22Rv1 (cell line): ENCODE measurements at regions not wholly inside any gene's neighbourhood (a gene's known extent, or its start where the extent isn't known, plus 50 kb on each side); places are given as distances from the start of the nearest gene placed in this dataset.

Source experiments
- H3K27ac ChIP-seq: fragments of 450-650 bp; 2 replicates; pipeline ENCODE4 v1.5.1; 2017
- CTCF ChIP-seq: fragments of 450-650 bp; IDR thresholded peaks from 2 replicates; pipeline ENCODE4 v1.5.1; 2017; ENCODE audit warnings: mild to moderate bottlenecking
- ZFX ChIP-seq: fragments of 450-650 bp; IDR thresholded peaks from 2 replicates; pipeline ENCODE4 v1.6.1; 2017; ENCODE audit warnings: antibody characterized with exemption, borderline replicate concordance

GRCh38 chr18:10052871-10053270 is 139.1 kb downstream of the VAPA start:
- TF ChIP-seq CTCF (no peak), ZFX (no peak)
- no peak overlapping the region for H3K27ac ChIP-seq

GRCh38 chr18:10053861-10054260 is 140.0 kb downstream of the VAPA start:
- H3K27ac ChIP-seq, result no peak overlapping the region
- TF ChIP-seq CTCF, result no peak
- no peak for TF ChIP-seq ZFX

GRCh38 chr18:10054366-10054765 is 140.6 kb downstream of the VAPA start:
- TF ChIP-seq ZFX (no peak), CTCF (no peak)
- no peak overlapping the region for H3K27ac ChIP-seq

- H3K27ac ChIP-seq, result no peak overlapping the region
- TF ChIP-seq ZFX (no peak), CTCF (no peak)
Observed at GRCh38 chr18:10055125-10055750, 141.4 kb downstream of the VAPA start.

GRCh38 chr18:10056506-10056905 is 142.7 kb downstream of the VAPA start:
- no peak overlapping the region for H3K27ac ChIP-seq
- no peak for TF ChIP-seq CTCF
- no peak for TF ChIP-seq ZFX

- H3K27ac ChIP-seq, result no peak overlapping the region
- no peak for TF ChIP-seq CTCF
- no peak for TF ChIP-seq ZFX
Observed at GRCh38 chr18:10057401-10057893, 143.6 kb downstream of the VAPA start.

GRCh38 chr18:10057894-10058791 is 144.3 kb downstream of the VAPA start:
- TF ChIP-seq CTCF, result no peak
- no peak overlapping the region for H3K27ac ChIP-seq
